Activated CD4-positive, alpha-beta T cell treated with anti-CD3 and anti-CD28 coated beads for 4 hours (primary cell): ENCODE measurements at regions not wholly inside any gene's neighbourhood (a gene's known extent, or its start where the extent isn't known, plus 50 kb on each side); places are given as distances from the start of the nearest gene placed in this dataset.
A peak's percentile ranks its signal among the peaks of the same experiment; 100 is the strongest.

Source experiments
- DNase-seq, 2 donors: peaks; one replicate each; pipeline ENCODE4 v3.0.0-alpha.2; 2020

DNA sequence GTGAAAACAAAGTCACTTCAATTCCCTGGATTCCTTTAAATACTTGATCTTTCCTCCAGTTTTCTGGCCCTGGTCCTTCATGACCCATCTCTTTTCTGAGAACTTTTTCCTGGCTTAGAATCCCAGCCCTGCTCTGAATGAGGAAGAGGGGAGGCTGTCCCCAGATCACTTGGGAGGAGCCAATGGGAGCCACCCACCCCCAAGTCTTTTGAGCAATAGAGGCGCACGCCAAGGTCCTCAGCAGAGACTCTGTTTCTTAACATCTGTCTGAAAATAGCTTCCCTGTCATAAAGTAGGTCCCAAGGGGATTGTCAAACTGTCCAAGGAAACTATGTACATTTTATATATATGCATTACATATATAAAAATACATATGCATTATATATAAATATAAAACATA, 126.8 kb downstream of the ADRA2A start:
- no peak for DNase-seq

DNA sequence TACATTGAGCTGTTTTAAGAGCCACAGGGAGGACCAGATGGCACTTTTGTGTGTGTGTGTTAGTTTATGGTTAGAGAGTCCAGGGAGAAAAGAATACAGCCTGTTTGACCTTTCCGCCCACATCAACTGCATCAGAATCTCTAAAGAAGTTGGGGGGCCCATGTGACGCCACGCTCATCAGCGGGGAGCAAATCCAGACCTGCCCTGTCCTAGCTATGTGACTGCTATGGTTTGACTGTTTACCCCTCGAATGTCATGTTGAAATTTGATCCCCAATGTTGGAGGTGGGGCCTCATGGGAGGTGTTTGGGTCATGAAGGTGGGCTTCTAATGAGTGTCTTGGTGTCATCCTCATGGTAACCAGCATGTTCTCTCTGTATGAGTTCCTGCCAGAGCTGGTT, 128.0 kb downstream of the ADRA2A start:
- no peak for DNase-seq

- no peak for DNase-seq
Observed at GRCh38 chr10:111206521-111206920, 129.7 kb downstream of the ADRA2A start.

- peak in 1 of 2 donors; percentile 8 for DNase-seq
Observed at GRCh38 chr10:111207500-111207899, 130.7 kb downstream of the ADRA2A start.

DNA sequence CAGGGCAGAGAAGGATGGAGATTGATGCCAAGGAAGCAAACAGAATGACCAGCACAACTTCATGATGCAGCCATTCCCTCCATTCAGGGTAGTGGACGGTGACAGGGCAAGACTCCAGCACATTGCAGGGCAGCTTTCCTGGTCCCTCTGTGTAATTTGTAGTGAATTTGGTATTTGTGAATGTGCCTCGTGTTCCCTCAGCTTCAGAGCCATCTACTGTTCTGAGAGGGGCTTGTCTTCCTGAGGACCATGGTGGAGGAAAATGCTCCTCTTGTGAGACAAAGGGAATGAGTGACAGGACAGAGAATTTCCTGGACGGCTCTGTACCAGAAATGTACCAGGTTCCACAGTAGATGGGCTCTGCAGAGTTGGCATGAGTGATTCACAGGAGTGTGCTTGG, 132.1 kb downstream of the ADRA2A start:
- DNase-seq, result no peak

- DNase-seq, result no peak
Observed at GRCh38 chr10:111209692-111210091, 132.9 kb downstream of the ADRA2A start.

- DNase-seq, result no peak
Observed at GRCh38 chr10:111211241-111211640, 134.4 kb downstream of the ADRA2A start.

GRCh38 chr10:111211706-111212105, 134.9 kb downstream of the ADRA2A start:
- no peak for DNase-seq

GRCh38 chr10:111221682-111222480, 145.1 kb downstream of the ADRA2A start:
- DNase-seq, result no peak

DNA sequence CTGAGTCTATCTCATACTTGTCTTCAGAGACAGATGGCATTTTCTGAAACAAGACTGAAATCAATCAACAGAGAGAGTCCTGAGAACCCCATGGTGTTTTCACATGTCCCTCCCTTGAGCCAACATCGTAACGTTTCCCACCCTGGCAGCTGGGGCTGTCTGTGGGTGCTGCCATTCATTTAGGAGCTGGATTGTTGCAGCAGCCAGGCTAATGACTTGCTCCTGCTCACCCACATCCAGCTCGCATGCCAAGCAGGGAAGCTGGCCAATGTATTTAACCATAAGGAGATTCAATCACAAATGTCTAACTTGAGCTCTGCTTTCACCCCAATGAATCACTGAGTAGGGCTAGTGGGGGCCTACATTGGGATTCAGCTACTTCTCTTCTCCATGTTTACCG, 146.1 kb downstream of the ADRA2A start:
- DNase-seq, result no peak

- no peak for DNase-seq
Observed at GRCh38 chr10:111231779-111232178, 154.9 kb downstream of the ADRA2A start.

DNA sequence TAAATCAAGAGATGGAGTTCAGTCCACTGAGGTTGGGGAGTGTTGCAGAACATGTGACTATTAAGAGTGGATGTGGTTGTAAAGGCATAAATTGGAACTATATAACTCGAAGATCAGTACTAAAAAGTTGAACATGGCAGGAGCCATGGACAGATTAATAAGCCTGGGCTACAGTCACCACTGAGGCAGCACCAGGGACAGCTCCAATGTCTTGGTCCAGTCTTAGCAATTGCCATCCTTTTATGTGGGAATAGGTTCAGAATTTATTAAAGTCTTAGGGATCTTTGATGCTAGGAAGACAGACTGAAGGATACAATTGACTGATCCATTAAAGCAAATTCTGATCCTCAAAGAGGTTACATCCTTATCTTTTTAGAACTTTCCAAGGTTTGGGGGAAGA, 156.6 kb downstream of the ADRA2A start:
- DNase-seq, result no peak

DNA sequence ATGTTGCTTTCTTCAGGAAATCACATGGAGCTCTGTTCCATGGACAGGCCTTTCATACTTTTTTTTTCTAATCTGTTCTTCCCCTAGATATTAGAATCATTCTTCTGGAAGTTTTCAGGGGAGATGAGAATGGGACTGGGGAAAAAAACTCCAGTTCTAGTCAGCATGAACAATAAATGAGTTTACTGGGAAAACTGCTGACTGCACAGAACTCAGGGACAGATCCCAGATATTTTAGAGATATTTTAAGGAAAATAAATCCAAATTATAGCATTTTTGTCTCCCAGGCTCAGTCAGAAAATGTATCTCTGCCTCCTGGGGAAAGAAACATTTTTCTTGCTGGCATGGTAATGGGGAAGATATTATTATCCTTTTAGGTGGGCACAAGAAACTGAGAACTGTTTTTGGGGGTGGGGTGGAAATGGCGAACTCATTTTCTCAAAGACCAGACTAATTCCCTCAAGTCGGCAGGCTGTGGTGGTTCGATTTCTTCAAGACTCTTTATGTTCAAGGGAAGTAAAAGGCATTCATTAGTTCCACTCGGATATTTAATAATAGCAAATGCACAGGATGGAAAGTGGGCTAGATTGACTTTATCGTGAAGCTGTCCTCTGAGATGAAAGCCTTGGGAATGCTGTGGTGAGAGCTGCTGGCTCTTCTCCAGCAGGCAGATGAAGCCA, 157.5 kb downstream of the ADRA2A start:
- DNase-seq, result no peak

DNA sequence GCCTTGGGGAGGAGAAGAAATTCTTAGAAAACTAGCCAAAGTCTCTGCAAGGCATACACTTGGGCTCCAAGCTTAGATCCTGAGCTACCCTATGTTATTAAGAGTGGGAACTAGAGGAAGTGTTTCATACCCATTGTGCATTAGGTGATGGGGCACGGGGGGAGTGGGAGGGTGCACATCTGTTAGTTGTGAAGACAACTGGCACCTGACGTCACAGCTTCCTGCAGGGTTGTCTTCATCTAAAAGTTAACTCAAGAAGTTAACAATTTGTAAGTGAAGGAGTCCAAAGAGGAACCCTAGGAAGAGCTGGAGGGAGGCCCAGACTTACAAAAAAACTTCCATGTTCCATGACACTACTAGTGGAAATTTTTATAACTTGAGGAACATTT, 158.1 kb downstream of the ADRA2A start:
- DNase-seq, result no peak

DNA sequence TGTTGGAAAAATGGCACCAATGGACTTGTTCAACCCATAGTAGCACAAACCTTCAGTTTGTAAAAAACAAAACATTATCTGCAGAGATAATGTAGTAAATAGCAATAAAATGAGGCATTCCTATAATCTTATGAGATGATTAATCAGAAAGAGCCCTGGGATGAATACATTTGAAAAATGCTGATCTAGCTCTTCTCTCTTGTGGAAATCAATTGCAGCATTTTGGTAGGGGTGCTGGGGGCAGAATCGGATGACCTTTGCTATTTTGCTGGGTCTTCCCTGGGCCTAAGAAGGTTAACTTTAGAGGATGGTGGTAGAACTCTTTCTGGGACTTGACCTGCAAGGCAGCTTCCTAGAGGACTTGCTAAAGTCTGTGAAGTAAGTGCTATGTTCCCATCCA, 163.5 kb downstream of the ADRA2A start:
- DNase-seq, result no peak

GRCh38 chr10:111243126-111243525, 166.3 kb downstream of the ADRA2A start:
- DNase-seq, result no peak

DNA sequence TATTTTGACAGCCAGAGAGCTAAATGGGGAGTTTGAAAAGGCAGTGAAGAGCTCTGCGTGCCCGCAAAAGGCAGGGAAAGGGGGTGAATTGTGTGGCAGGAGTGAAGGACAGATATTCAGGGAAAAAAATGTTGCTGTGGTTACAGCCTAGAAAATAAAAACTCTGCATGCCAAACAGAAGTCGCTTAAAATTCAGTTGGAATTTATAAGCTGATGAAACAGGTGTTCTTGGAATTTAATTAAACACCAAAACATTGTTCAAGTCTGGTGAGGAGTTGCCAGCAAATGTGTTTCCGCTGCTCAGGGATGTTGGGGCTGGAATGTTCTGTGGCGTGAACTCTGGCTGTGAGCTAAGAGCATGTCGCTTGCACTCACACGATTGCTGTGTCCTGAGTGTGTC, 169.3 kb downstream of the ADRA2A start:
- no peak for DNase-seq

DNA sequence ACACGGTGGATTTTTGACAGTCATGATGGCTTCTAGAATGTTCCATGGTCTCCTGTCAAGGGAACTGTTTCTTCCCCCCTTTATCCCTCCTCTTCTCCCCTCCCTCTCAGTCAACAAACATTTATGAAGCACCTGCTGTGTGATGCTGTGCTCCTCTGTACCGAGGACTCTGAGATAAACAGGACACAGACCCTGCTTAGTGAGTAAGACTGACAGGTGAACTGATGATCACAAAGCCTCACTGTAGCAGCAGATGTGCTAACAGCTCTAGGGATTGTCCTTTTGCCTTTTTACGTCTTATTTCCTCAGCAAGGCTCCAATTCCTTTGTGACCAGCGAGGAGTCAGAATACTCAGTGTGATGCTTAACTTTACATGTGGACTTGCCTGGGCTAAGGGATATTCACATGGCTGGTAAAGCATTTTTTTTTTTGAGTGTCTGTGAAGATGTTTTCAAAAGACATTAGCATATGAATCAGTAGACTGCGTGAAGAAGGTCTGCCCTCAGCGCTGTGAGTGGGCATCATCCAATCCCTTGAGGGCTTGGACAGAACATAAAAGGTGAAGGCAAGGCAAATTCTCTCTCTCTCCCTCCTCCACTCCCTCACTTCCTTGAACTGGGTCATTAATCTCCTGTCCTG, 170.1 kb downstream of the ADRA2A start:
- DNase-seq, result no peak

GRCh38 chr10:111247781-111248389, 171.1 kb downstream of the ADRA2A start:
- no peak for DNase-seq

GRCh38 chr10:111249925-111250324, 173.1 kb downstream of the ADRA2A start:
- no peak for DNase-seq

- no peak for DNase-seq
Observed at GRCh38 chr10:111261081-111261615, 184.3 kb downstream of the ADRA2A start.

DNA sequence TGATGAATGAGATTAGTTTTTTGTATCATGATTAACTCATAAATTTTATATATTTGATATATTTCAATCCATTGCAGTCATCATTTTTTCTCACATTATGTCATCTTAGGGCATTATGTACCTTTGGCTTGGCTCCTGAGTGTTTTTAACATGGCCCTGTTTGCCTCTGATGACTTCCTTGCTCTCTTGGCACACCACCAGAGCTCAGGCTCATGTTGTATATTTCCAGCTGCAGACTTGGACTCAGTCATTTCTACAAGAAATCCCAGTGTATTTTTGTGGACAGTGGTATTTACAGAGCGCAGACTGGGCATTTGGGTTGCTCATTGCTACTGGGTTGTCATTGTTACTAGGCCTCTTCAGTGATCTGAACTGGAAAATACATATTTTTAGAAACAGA, 188.5 kb downstream of the ADRA2A start:
- no peak for DNase-seq

DNA sequence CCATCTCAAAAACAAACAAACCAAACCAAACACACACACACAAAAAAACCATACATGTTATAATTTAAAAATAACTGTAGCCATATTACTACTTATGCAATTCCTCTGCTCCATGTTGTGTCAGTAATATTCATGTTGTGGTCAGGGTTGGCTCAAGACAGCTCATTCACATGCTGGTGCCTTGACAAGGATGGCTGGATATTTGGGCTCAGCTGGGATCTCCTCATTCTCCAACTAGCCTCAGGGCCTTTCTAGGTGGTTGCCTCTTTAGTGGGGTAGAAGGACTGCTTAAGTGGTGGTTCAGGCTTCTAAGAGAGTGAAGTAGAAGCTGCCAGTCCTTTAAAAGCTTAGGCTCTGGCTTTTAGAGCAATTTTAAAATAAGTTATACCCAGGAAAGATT, 189.3 kb downstream of the ADRA2A start:
- DNase-seq, result no peak
